ENCODE measurements at regions not wholly inside any gene's neighbourhood (a gene's known extent, or its start where the extent isn't known, plus 50 kb on each side); places are given as distances from the start of the nearest gene placed in this dataset.

GRCh38 chr20:52799130-52799529 lies 173.0 kb upstream of the TSHZ2 start:
- no peak overlapping the region for H3K4ac ChIP-seq (replicated peaks; ENCODE audit: insufficient read length, low read depth, low read length)
- no peak overlapping the region for H3K14ac ChIP-seq (ENCODE audit: insufficient read length)
- H3K4me1 ChIP-seq (replicated peaks in 1 of 4; ENCODE audit: control insufficient read depth in 3 of 4, insufficient read depth in 4 of 4, low read length in 3 of 4), result no peaks in the 10 kb centered on the region
- no peak overlapping the region for H2BK20ac ChIP-seq (ENCODE audit: low read length)
- no peak overlapping the region for H2AK5ac ChIP-seq (ENCODE audit: low read depth, low read length)
- H3K79me1 ChIP-seq (ENCODE audit: low read depth, low read length), result no peaks in the 10 kb centered on the region
- no peaks in the 10 kb centered on the region for H4K20me1 ChIP-seq (replicated peaks in 1 of 2; ENCODE audit: control insufficient read depth in 1 of 2, insufficient read depth in 2 of 2, low read length in 2 of 2)
- H3K4me2 ChIP-seq (ENCODE audit: insufficient read depth in 1 of 2, low read depth in 2 of 2, low read length in 2 of 2), result no peak overlapping the region
- no peak overlapping the region for H4K91ac ChIP-seq (replicated peaks; ENCODE audit: insufficient read length, low read length)
- no peaks in the 10 kb centered on the region for H3K27me3 ChIP-seq (replicated peaks in 1 of 4; ENCODE audit: control insufficient read depth in 3 of 4, extremely low read depth in 1 of 4, insufficient read depth in 3 of 4, low read length in 3 of 4)
- no peak overlapping the region for H3K23ac ChIP-seq (ENCODE audit: insufficient read length)
- no peak overlapping the region for H3K4me3 ChIP-seq (ENCODE audit: extremely low read depth in 1 of 4, insufficient read depth in 2 of 4, low read depth in 3 of 4, low read length in 4 of 4)
- no peak overlapping the region for H3K27ac ChIP-seq (ENCODE audit: low read depth, low read length)
- CTCF ChIA-PET (ENCODE audit: partially characterized antibody), result interaction anchor here (0.6 to 2.1 kb wide), 5 partner anchors 9 to 611 kb away, joined by 3 to 7 read pairs (median 3); no protein-coding TSS in a partner anchor
- H4K8ac ChIP-seq (ENCODE audit: extremely low read depth, insufficient read depth, low read length), result no peak overlapping the region
- no peak overlapping the region for H2BK5ac ChIP-seq (ENCODE audit: low read depth, low read length)
- no peak overlapping the region for H2BK12ac ChIP-seq (ENCODE audit: low read depth, low read length)
- no peak overlapping the region for H2BK15ac ChIP-seq (ENCODE audit: low read length)
- H3K36me3 ChIP-seq (ENCODE audit: control insufficient read depth in 2 of 4, insufficient read depth in 4 of 4, low read length in 3 of 4), result no peaks in the 10 kb centered on the region
- DNase-seq (ENCODE audit: low read depth in 1 of 2, low spot score in 2 of 2), result no peak
- no peaks in the 10 kb centered on the region for H3K23me2 ChIP-seq (ENCODE audit: low read depth, low read length)
- no peak overlapping the region for H3K9ac ChIP-seq (replicated peaks in 1 of 4; ENCODE audit: extremely low read depth in 1 of 4, low read depth in 3 of 4, low read length in 3 of 4)
- H2BK120ac ChIP-seq (replicated peaks; ENCODE audit: low read depth, low read length), result no peak overlapping the region
- H3K18ac ChIP-seq (ENCODE audit: extremely low read depth, low read length), result no peak overlapping the region
- POLR2A ChIA-PET (ENCODE audit: partially characterized antibody), result no interaction called here
- H3K79me2 ChIP-seq (ENCODE audit: control insufficient read depth in 1 of 2, insufficient read depth in 2 of 2, low read length in 2 of 2), result no peaks in the 10 kb centered on the region
- H3K9me3 ChIP-seq (ENCODE audit: insufficient read depth in 2 of 2, low read depth in 1 of 2, low read length in 1 of 2), result no peaks in the 10 kb centered on the region
- no peak overlapping the region for H2AFZ ChIP-seq (ENCODE audit: low read length)
- 88% methylated on average over 2 of the region's 2 CpGs; no CpG with 5 or more reads in 1 of the 2 experiments for WGBS, 2 experiments (ENCODE audit: extremely low coverage in 1 of 2, insufficient coverage in 1 of 2, insufficient read length in 1 of 2, insufficient replicate concordance in 2 of 2, low coverage in 1 of 2, low lambda C conversion rate in 2 of 2, missing lambda C conversion rate in 1 of 2)
- no peak overlapping the region for H4K5ac ChIP-seq (ENCODE audit: insufficient read length, low read depth, low read length)
- no peak overlapping the region for H3K56ac ChIP-seq (replicated peaks; ENCODE audit: insufficient read length, low read depth, low read length)
- no peak for FAIRE-seq
- TF ChIP-seq KDM5A (IDR thresholded peaks at IDR 0.05; ENCODE audit: low read length) (no peak), TAF7 (optimal IDR thresholded peaks at IDR 0.05; ENCODE audit: borderline replicate concordance, low read depth, low read length) (no peak), CHD2 (IDR thresholded peaks at IDR 0.05; ENCODE audit: low read length) (no peak), GTF2F1 (IDR thresholded peaks at IDR 0.05; ENCODE audit: borderline replicate concordance, low read depth, low read length) (no peak), BRCA1 (IDR thresholded peaks at IDR 0.05; ENCODE audit: low read depth, low read length) (no peak), MAFK (IDR thresholded peaks at IDR 0.05; ENCODE audit: low read depth, low read length) (no peak), ZNF274 (IDR thresholded peaks at IDR 0.05; ENCODE audit: borderline replicate concordance, extremely low read depth, low read length) (no peak), SP4 (IDR thresholded peaks at IDR 0.05; ENCODE audit: low read length) (no peak), RAD21 (IDR thresholded peaks at IDR 0.05 in 1 of 2, conservative IDR thresholded peaks at IDR 0.05 in 1 of 2; ENCODE audit: low read depth in 2 of 2, low read length in 2 of 2) (no peak), JUND (IDR thresholded peaks at IDR 0.05; ENCODE audit: low read length) (no peak), PHF8 (conservative IDR thresholded peaks at IDR 0.05; ENCODE audit: low read depth, low read length) (no peak), NANOG (IDR thresholded peaks at IDR 0.05; ENCODE audit: insufficient read depth, low read depth, low read length, poor library complexity, severe bottlenecking) (no peak), CBX8 (IDR thresholded peaks at IDR 0.05; ENCODE audit: borderline replicate concordance, low read depth, low read length) (no peak), ATF2 (IDR thresholded peaks at IDR 0.05; ENCODE audit: low read length) (no peak)

All from H1 (cell line).